ENCODE measurements at regions not wholly inside any gene's neighbourhood (a gene's known extent, or its start where the extent isn't known, plus 50 kb on each side); places are given as distances from the start of the nearest gene placed in this dataset.
"Not testable (repeated sequence)": the region's sequence is repeated elsewhere in the genome, so short reads cannot be mapped to it uniquely, and the experiment has no call there.

GRCh38 chr6:63507096-63507495 is 65.2 kb upstream of the LOC128125822 start:
- no peak overlapping the region for H3K27ac Mint-ChIP-seq
- ATAC-seq (replicated peaks in 1 of 2) (no peak), DNase-seq (no peak)
- no peaks in the 10 kb centered on the region for H3K36me3 Mint-ChIP-seq (ENCODE audit: insufficient read depth in 2 of 2)
- no peaks in the 10 kb centered on the region for H3K27me3 Mint-ChIP-seq (ENCODE audit: low read depth)
- H3K4me1 Mint-ChIP-seq (ENCODE audit: low read depth) = peaks cover 10% of the 10 kb centered on the region
- H3K9me3 Mint-ChIP-seq = no peaks in the 10 kb centered on the region
- H3K4me3 Mint-ChIP-seq = no peak overlapping the region

- H3K27me3 Mint-ChIP-seq (ENCODE audit: low read depth) = no peaks in the 10 kb centered on the region
- no peak overlapping the region for H3K4me3 Mint-ChIP-seq
- DNase-seq = no peak
- H3K4me1 Mint-ChIP-seq (ENCODE audit: low read depth) = peaks cover 5% of the 10 kb centered on the region
- no peaks in the 10 kb centered on the region for H3K9me3 Mint-ChIP-seq
- H3K27ac Mint-ChIP-seq = no peak overlapping the region
- H3K36me3 Mint-ChIP-seq (ENCODE audit: insufficient read depth in 2 of 2) = no peaks in the 10 kb centered on the region
- no peak for ATAC-seq (replicated peaks in 1 of 2)
These were observed 62.5 kb upstream of the LOC128125822 start for GRCh38 chr6:63509652-63510352.

GRCh38 chr6:63510353-63510686 is 62.0 kb upstream of the LOC128125822 start:
- no peak overlapping the region for H3K27ac Mint-ChIP-seq
- no peaks in the 10 kb centered on the region for H3K9me3 Mint-ChIP-seq
- no peaks in the 10 kb centered on the region for H3K27me3 Mint-ChIP-seq (ENCODE audit: low read depth)
- no peak overlapping the region for H3K4me3 Mint-ChIP-seq
- ATAC-seq (replicated peaks in 1 of 2) (no peak), DNase-seq (no peak)
- H3K36me3 Mint-ChIP-seq (ENCODE audit: insufficient read depth in 2 of 2) = no peaks in the 10 kb centered on the region
- no peaks in the 10 kb centered on the region for H3K4me1 Mint-ChIP-seq (ENCODE audit: low read depth)

DNA sequence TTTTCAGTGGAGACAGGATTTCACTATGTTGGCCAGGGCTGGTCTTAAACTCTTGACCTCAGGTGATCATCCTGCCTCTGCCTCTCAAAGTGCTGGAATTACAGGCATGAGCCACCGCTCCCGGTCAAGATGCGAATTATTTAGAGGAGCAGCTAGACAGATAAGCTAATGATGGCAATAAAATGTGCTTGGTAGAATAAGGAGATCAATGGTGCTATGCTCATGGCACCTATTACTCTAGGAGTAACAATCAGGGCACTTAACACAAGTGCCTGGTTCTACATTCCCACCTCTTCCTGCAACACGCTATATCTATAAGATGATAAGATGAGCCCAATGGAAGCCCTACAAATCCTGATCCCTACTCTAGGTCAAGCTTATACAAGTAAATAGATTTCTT is 61.4 kb upstream of the LOC128125822 start:
- H3K27me3 Mint-ChIP-seq (ENCODE audit: low read depth) = no peaks in the 10 kb centered on the region

GRCh38 chr6:63514488-63515173 is 57.6 kb upstream of the LOC128125822 start:
- no peak overlapping the region for H3K27ac Mint-ChIP-seq
- no peak overlapping the region for H3K4me3 Mint-ChIP-seq

More for the DNA sequence above, 61.4 kb upstream of the LOC128125822 start:
- ATAC-seq (replicated peaks in 1 of 2) = no peak
- no peaks in the 10 kb centered on the region for H3K4me1 Mint-ChIP-seq (ENCODE audit: low read depth)
- H3K36me3 Mint-ChIP-seq (ENCODE audit: insufficient read depth in 2 of 2) = no peaks in the 10 kb centered on the region
- H3K27ac Mint-ChIP-seq = no peak overlapping the region
- H3K4me3 Mint-ChIP-seq = no peak overlapping the region
- no peak for DNase-seq
- H3K9me3 Mint-ChIP-seq = no peaks in the 10 kb centered on the region

DNA sequence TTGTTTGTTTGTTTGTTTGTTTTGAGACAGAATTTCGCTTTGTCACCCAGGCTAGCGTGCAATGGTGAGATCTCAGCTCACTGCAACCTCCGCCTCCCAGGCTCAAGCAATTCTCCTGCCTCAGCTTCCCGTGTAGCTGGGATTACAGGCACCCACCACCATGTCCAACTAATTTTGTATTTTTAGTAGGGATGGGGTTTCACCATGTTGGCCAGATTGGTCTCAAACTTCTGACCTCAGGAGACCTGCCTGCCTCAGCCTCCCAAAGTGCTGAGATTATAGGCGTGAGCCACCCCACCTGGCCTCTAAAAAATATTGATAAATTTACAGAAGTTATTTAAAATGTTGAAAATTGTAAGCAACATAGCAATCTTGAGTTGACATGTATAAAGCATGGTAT is 57.1 kb upstream of the LOC128125822 start:
- DNase-seq; ATAC-seq (replicated peaks in 1 of 2); H3K27ac Mint-ChIP-seq; H3K9me3 Mint-ChIP-seq; H3K4me3 Mint-ChIP-seq; H3K36me3 Mint-ChIP-seq (ENCODE audit: insufficient read depth in 2 of 2); H3K4me1 Mint-ChIP-seq (ENCODE audit: low read depth); H3K27me3 Mint-ChIP-seq (ENCODE audit: low read depth): not testable (repeated sequence)

More at GRCh38 chr6:63514488-63515173, 57.6 kb upstream of the LOC128125822 start:
- Mint-ChIP-seq H3K27me3 (ENCODE audit: low read depth) (no peaks in the 10 kb centered on the region), H3K9me3 (no peaks in the 10 kb centered on the region), H3K4me1 (ENCODE audit: low read depth) (peaks cover 6% of the 10 kb centered on the region), H3K36me3 (ENCODE audit: insufficient read depth in 2 of 2) (no peaks in the 10 kb centered on the region)
- DNase-seq (no peak), ATAC-seq (replicated peaks in 1 of 2) (no peak)

GRCh38 chr6:63516186-63516944 is 55.9 kb upstream of the LOC128125822 start:
- H3K4me1 Mint-ChIP-seq (ENCODE audit: low read depth) = peaks cover 6% of the 10 kb centered on the region
- no peak for ATAC-seq (replicated peaks in 1 of 2)
- H3K27ac Mint-ChIP-seq = no peak overlapping the region
- DNase-seq = no peak
- no peaks in the 10 kb centered on the region for H3K36me3 Mint-ChIP-seq (ENCODE audit: insufficient read depth in 2 of 2)
- no peak overlapping the region for H3K4me3 Mint-ChIP-seq
- no peaks in the 10 kb centered on the region for H3K9me3 Mint-ChIP-seq
- no peaks in the 10 kb centered on the region for H3K27me3 Mint-ChIP-seq (ENCODE audit: low read depth)

DNA sequence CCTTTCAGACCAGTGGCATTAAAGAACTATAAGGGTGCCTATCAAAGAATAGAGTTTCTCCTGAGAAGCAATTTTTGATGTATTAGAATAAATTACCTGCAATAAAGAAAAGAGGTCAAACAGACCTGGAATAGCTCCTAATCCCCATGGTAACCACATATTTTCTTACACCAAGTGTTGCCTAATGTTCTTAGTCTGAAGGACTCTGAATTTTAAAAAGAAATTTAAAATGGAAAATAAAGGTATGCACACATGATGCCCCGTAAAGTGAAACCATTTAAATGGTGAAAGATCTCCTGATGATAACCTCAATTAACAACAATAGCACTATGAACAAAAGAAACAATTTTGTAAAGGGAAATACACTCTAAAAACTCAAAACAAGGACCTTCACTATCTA is 55.1 kb upstream of the LOC128125822 start:
- ATAC-seq (replicated peaks in 1 of 2) (no peak), DNase-seq (no peak)
- Mint-ChIP-seq H3K9me3 (no peaks in the 10 kb centered on the region), H3K36me3 (ENCODE audit: insufficient read depth in 2 of 2) (no peaks in the 10 kb centered on the region), H3K4me1 (ENCODE audit: low read depth) (peaks cover 6% of the 10 kb centered on the region), H3K4me3 (no peak overlapping the region), H3K27ac (no peak overlapping the region), H3K27me3 (ENCODE audit: low read depth) (no peaks in the 10 kb centered on the region)

DNA sequence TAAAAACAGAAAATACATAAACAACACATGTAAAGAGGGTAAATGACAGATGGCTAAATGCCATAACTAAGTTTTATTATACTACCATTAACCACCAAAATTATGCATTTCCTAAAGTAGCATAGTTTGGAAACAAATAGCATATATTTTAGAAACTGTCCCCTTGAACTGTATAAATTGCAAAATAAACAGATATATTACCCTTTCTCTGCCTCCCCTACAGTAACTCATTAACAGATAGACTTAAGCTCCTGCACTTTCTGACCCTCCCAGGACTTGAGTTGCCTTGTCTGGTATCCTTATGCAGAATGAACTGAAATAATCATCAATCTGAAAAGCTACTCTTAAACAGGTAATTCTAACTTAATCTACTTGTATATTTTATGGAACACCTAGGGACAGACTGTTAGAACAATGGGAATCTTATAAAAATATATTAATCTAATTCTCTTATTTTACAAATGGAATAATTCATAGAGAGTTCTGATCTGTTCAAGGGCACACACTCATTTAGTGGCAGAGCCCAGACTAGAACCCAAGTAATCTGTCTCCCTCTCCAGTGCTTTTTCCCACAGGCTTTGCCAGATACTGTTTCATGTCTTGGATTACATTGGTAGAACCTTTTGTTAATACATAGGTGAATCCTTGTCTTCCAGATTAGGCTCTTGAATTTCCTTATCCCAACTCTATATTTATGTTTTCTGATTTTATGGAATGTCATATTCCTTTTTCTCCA is 50.6 kb upstream of the LOC128125822 start:
- no peaks in the 10 kb centered on the region for H3K36me3 Mint-ChIP-seq (ENCODE audit: insufficient read depth in 2 of 2)
- H3K27me3 Mint-ChIP-seq (ENCODE audit: low read depth) = no peaks in the 10 kb centered on the region
- H3K27ac Mint-ChIP-seq = no peak overlapping the region
- H3K9me3 Mint-ChIP-seq = no peaks in the 10 kb centered on the region
- DNase-seq = no peak
- no peak overlapping the region for H3K4me3 Mint-ChIP-seq
- H3K4me1 Mint-ChIP-seq (ENCODE audit: low read depth) = peaks cover 6% of the 10 kb centered on the region
- no peak for ATAC-seq (replicated peaks in 1 of 2)

All from activated T-cell treated with anti-CD3 and anti-CD28 coated beads, Interleukin-2, amount 50 U/mL, for 72 hours (primary cell).